MCF 10A (cell line): ENCODE measurements at regions not wholly inside any gene's neighbourhood (a gene's known extent, or its start where the extent isn't known, plus 50 kb on each side); places are given as distances from the start of the nearest gene placed in this dataset.

Experiments used
- BruUV-seq: library from RNA; stranded (reverse); fragments of 400-500 nt; replicated peaks from 2 replicates; lab custom pipeline; 2021; lab: Mats Ljungman, UMichigan
- CTCF ChIA-PET: fragments of 300-600 bp; sonication (Branson Sonifier 250); formaldehyde crosslinking; extraction: SDS; loops from one replicate; lab custom pipeline; 2021; ENCODE audit warnings: antibody characterized with exemption, inconsistent platforms; lab: Yijun Ruan, JAX
- POLR2A ChIA-PET: fragments of 300-600, 350-650 bp; sonication (Branson Sonifier 250); formaldehyde crosslinking; extraction: SDS; loops from one replicate; lab custom pipeline; 2020; ENCODE audit warnings: antibody characterized with exemption, inconsistent platforms; lab: Yijun Ruan, JAX
- DNase-seq: peaks from one replicate; pipeline ENCODE4 v3.0.0-alpha.2; 2018; ENCODE audit not compliant: unreplicated experiment
- H3K27ac Mint-ChIP-seq: one replicate; pipeline ENCODE4 v1.8.0; 2022; ENCODE audit warnings: mild to moderate bottlenecking, low read depth, mixed read lengths; ENCODE audit not compliant: unreplicated experiment
- H3K27me3 Mint-ChIP-seq: one replicate; pipeline ENCODE4 v1.8.0; 2022; ENCODE audit warnings: mixed read lengths; ENCODE audit not compliant: insufficient read depth, unreplicated experiment
- H3K36me3 Mint-ChIP-seq: one replicate; pipeline ENCODE4 v1.8.0; 2022; ENCODE audit warnings: mild to moderate bottlenecking, moderate library complexity, mixed read lengths; ENCODE audit not compliant: insufficient read depth, unreplicated experiment
- H3K4me1 Mint-ChIP-seq: one replicate; pipeline ENCODE4 v1.8.0; 2022; ENCODE audit warnings: mixed read lengths; ENCODE audit not compliant: insufficient read depth, unreplicated experiment
- H3K4me3 Mint-ChIP-seq: one replicate; pipeline ENCODE4 v1.8.0; 2022; ENCODE audit warnings: mild to moderate bottlenecking, moderate library complexity, mixed read lengths; ENCODE audit not compliant: unreplicated experiment
- H3K9me3 Mint-ChIP-seq: one replicate; pipeline ENCODE4 v1.8.0; 2022; ENCODE audit warnings: mixed read lengths; ENCODE audit not compliant: unreplicated experiment
- CTCF ChIP-seq: fragments of 200-600 bp; IDR thresholded peaks from one replicate; pipeline ENCODE4 v1.8.0; 2022; ENCODE audit warnings: antibody characterized with exemption, mild to moderate bottlenecking; ENCODE audit not compliant: unreplicated experiment
- intact Hi-C: fragments of 100-400 bp; cut with micrococcal nuclease; formaldehyde crosslinking; loops from 2 replicates; pipeline ENCODE4 v1.14.1; 2022

- H3K4me3 Mint-ChIP-seq, result no peak overlapping the region
- peaks cover 9% of the 10 kb centered on the region for H3K4me1 Mint-ChIP-seq
- no TSS peak for BruUV-seq
- H3K36me3 Mint-ChIP-seq, result no peaks in the 10 kb centered on the region
- ChIA-PET CTCF (no interaction called here), POLR2A (no interaction called here)
- intact Hi-C loops, result no loop called here
- TF ChIP-seq CTCF, result no peak
- DNase-seq, result no peak
- H3K27me3 Mint-ChIP-seq, result no peaks in the 10 kb centered on the region
- H3K9me3 Mint-ChIP-seq, result no peaks in the 10 kb centered on the region
- H3K27ac Mint-ChIP-seq, result no peak overlapping the region
Observed at GRCh38 chr4:58090539-58090938, 980.4 kb upstream of the IGFBP7 start.

DNA sequence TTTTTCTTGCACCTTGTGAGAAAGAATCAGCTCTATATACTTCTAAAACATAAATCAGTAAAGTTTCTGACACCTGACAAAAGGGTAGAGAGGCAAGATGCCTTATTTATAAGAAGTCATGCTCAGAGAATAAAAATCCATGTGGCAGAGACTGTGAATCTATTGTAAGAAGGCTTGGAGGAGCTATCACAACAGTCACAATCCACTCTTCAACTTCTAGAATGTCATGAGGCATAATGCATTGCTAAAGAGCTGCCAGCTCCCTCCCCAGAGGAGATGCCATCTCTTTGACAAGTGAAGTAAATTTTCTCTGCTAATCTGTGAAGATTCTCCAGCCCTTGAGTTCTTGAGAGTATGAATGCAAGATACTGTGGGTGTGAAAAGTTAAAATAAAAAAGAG lies 971.2 kb upstream of the IGFBP7 start:
- no peak for TF ChIP-seq CTCF
- no peaks in the 10 kb centered on the region for H3K4me1 Mint-ChIP-seq
- intact Hi-C loops, result no loop called here
- no peak for DNase-seq
- peaks cover 5% of the 10 kb centered on the region for H3K9me3 Mint-ChIP-seq
- no TSS peak for BruUV-seq
- H3K27me3 Mint-ChIP-seq, result no peaks in the 10 kb centered on the region
- ChIA-PET CTCF (interaction anchor here (0.6 to 0.7 kb wide), 5 partner anchors 127 to 657 kb away, joined by 3 to 6 read pairs (median 3); no protein-coding TSS in a partner anchor), POLR2A (interaction anchor here (0.7 kb wide), 1 partner anchor 1855 kb away, joined by 3 read pairs; no protein-coding TSS in a partner anchor)
- no peaks in the 10 kb centered on the region for H3K36me3 Mint-ChIP-seq
- no peak overlapping the region for H3K4me3 Mint-ChIP-seq
- no peak overlapping the region for H3K27ac Mint-ChIP-seq

DNA sequence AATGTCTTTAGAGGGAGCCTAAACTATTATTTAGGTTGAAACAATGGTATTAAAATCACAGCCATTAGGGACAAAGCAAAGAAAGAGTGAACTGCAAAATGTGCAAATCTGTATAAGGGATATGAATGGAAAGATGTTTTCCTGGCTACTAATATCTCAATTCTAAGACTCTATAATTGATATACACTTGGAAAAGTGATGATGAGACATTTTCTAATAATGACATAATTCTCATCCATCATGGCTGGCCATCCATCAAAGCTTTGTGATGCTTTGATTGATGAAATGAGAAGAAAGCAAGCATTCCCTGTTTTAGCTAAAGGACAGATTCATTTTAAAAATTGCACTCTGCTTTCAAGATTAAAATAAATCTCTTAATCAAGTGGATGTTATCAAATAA lies 965.5 kb upstream of the IGFBP7 start:
- H3K4me3 Mint-ChIP-seq, result no peak overlapping the region
- TF ChIP-seq CTCF, result no peak
- H3K27me3 Mint-ChIP-seq, result no peaks in the 10 kb centered on the region
- no TSS peak for BruUV-seq
- ChIA-PET CTCF (no interaction called here), POLR2A (no interaction called here)
- intact Hi-C loops, result no loop called here
- no peaks in the 10 kb centered on the region for H3K36me3 Mint-ChIP-seq
- H3K9me3 Mint-ChIP-seq, result peaks cover 12% of the 10 kb centered on the region
- no peak overlapping the region for H3K27ac Mint-ChIP-seq
- no peaks in the 10 kb centered on the region for H3K4me1 Mint-ChIP-seq
- DNase-seq, result no peak

DNA sequence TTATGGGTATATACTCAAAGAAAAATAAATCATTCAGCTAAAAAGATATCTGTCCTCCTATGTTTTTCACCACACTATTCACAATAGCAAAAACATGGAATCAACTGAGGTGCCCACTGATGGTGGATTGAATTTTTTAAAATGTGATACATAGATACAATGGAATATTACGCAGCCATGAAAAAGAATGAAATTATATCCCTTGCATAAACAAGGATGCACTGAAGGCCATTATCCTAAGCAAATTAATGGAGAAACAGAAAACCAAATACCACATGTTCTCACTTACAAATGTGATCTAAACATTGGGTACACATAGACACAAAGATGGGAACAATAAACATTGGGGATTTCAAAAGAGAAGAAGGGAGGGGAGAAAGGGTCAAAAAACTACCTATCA lies 964.2 kb upstream of the IGFBP7 start:
- intact Hi-C loops, result no loop called here
- TF ChIP-seq CTCF, result no peak
- Mint-ChIP-seq H3K36me3 (no peaks in the 10 kb centered on the region), H3K4me1 (no peaks in the 10 kb centered on the region), H3K4me3 (no peak overlapping the region), H3K9me3 (peaks cover 12% of the 10 kb centered on the region), H3K27me3 (no peaks in the 10 kb centered on the region), H3K27ac (no peak overlapping the region)
- ChIA-PET POLR2A (interaction anchor here (1.3 kb wide), 1 partner anchor 30 kb away, joined by 4 read pairs; no protein-coding TSS in a partner anchor), CTCF (no interaction called here)
- no peak for DNase-seq
- no TSS peak for BruUV-seq
